ENCODE measurements at regions not wholly inside any gene's neighbourhood (a gene's known extent, or its start where the extent isn't known, plus 50 kb on each side); places are given as distances from the start of the nearest gene placed in this dataset.

DNA sequence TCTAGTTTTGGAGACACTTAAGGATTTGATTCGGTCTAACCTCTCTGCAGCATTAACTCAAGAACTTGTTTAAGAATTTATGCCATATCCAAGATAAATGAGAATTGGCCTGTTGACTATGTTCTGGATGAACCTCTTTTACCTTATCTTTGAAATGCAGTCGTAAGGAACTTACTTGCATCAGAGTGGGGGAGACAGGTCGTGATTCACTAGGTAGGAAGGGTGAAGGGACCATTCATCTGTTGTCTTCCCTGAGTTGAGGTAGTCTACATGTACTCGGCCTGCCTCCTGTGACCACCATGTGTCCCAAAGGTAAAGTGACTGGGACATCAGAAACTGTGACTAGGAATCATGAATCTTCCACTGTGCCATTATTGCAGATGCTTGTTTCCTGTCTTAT is 248.0 kb upstream of the P2RY1 start:
- no peaks in the 10 kb centered on the region for H3K4me1 ChIP-seq
- H3K27me3 ChIP-seq (replicated peaks in 1 of 7): no peaks in the 10 kb centered on the region
- WGBS, 5 donors: 85 to 92% (median 89%) methylated on average over 4 of the region's 4 CpGs
- intact Hi-C loops (cut with DNase I; ENCODE audit: low total_unique reads): no loop called here
- no peaks in the 10 kb centered on the region for H3K9me3 ChIP-seq
- no peak for DNase-seq
- TF ChIP-seq POLR2AphosphoS5 (IDR thresholded peaks at IDR 0.05) (no peak), POLR2A (IDR thresholded peaks at IDR 0.05) (no peak)
- TF ChIP-seq, protein P1, sequence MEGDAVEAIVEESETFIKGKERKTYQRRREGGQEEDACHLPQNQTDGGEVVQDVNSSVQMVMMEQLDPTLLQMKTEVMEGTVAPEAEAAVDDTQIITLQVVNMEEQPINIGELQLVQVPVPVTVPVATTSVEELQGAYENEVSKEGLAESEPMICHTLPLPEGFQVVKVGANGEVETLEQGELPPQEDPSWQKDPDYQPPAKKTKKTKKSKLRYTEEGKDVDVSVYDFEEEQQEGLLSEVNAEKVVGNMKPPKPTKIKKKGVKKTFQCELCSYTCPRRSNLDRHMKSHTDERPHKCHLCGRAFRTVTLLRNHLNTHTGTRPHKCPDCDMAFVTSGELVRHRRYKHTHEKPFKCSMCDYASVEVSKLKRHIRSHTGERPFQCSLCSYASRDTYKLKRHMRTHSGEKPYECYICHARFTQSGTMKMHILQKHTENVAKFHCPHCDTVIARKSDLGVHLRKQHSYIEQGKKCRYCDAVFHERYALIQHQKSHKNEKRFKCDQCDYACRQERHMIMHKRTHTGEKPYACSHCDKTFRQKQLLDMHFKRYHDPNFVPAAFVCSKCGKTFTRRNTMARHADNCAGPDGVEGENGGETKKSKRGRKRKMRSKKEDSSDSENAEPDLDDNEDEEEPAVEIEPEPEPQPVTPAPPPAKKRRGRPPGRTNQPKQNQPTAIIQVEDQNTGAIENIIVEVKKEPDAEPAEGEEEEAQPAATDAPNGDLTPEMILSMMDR (IDR thresholded peaks at IDR 0.05 in 8 of 11, conservative IDR thresholded peaks at IDR 0.05 in 3 of 11): no peak
- H3K36me3 ChIP-seq: no peaks in the 10 kb centered on the region
- H3K27ac ChIP-seq: no peak overlapping the region
- H3K4me3 ChIP-seq: no peak overlapping the region

DNA sequence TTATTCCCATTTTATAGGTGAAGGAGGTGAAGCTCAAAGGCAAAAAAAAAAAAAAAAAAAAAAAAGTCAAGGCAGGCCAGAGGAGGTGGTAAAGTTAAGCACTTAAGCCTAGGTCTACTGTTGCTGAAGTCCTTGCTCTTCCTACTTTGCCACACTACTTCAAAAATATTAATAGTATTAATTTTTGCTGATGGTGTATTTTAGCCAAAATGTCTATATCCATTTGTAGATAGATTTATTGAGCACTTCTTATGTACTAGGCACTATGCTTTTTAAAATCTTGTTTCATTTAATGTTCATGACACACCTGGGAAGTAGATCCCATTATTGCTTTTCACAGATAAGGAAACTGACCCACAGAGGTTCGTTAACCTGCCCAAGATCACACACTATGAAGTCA is 247.1 kb upstream of the P2RY1 start:
- 72 to 92% (median 78%) methylated on average over 1 of the region's 1 CpG for WGBS, 5 donors
- intact Hi-C loops (cut with DNase I; ENCODE audit: low total_unique reads): no loop called here
- Histone ChIP-seq H3K27me3 (replicated peaks in 1 of 7) (no peaks in the 10 kb centered on the region), H3K4me3 (no peak overlapping the region), H3K4me1 (no peaks in the 10 kb centered on the region), H3K9me3 (no peaks in the 10 kb centered on the region), H3K27ac (no peak overlapping the region), H3K36me3 (no peaks in the 10 kb centered on the region)
- DNase-seq: no peak
- TF ChIP-seq POLR2AphosphoS5 (IDR thresholded peaks at IDR 0.05) (no peak), POLR2A (IDR thresholded peaks at IDR 0.05) (no peak)
- TF ChIP-seq, protein P1 (IDR thresholded peaks at IDR 0.05 in 8 of 11, conservative IDR thresholded peaks at IDR 0.05 in 3 of 11): no peak

DNA sequence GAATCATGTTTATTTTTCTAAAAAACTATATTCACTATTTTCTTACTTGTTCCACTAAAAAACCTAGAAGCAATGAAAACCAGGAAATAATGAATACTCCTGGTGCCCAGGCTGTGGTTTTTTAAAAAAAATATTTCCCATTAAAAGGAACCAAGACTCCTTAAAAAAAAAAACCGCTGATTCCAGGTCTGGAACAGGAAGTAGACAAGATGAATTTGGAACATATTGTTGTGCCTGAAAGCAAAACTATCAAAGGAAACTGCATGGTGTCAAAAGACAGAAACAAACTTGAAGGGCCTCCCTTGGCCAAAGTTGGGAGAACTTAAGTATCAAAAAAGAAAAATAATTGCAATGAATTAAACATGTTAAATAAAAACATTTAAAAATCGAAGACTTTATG is 245.3 kb upstream of the P2RY1 start:
- WGBS, 5 donors: 26 to 39% (median 35%) methylated on average over 2 of the region's 2 CpGs
- H3K27ac ChIP-seq: no peak overlapping the region
- no peaks in the 10 kb centered on the region for H3K36me3 ChIP-seq
- H3K4me3 ChIP-seq: no peak overlapping the region
- H3K4me1 ChIP-seq: no peaks in the 10 kb centered on the region
- TF ChIP-seq, protein P1 (IDR thresholded peaks at IDR 0.05 in 8 of 11, conservative IDR thresholded peaks at IDR 0.05 in 3 of 11): no peak
- no peak for TF ChIP-seq POLR2AphosphoS5 (IDR thresholded peaks at IDR 0.05)
- no peak for TF ChIP-seq POLR2A (IDR thresholded peaks at IDR 0.05)
- intact Hi-C loops (cut with DNase I; ENCODE audit: low total_unique reads): no loop called here
- DNase-seq: no peak
- no peaks in the 10 kb centered on the region for H3K27me3 ChIP-seq (replicated peaks in 1 of 7)
- H3K9me3 ChIP-seq: no peaks in the 10 kb centered on the region

DNA sequence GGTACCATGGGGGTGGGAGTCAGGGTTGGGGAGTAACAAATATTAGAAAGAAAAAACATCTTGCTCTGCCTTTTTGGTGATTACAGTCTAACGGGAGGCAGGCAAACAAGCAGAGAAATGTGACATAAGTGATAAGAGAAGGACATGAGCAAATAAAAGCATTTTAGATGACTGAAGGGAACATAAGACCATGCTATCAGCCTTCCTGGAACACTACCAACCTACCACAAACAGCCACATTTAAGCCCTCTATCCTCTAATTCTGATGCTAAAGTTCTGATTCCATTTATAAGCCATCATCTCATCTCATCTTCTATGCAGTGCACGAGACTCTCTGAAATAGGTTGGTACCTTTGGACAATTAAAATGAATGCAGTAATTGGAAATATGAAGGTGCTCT is 243.4 kb upstream of the P2RY1 start:
- H3K36me3 ChIP-seq: no peaks in the 10 kb centered on the region
- no peak overlapping the region for H3K27ac ChIP-seq
- no peak for DNase-seq
- H3K9me3 ChIP-seq: no peaks in the 10 kb centered on the region
- H3K4me3 ChIP-seq: no peak overlapping the region
- TF ChIP-seq, protein P1 (IDR thresholded peaks at IDR 0.05 in 8 of 11, conservative IDR thresholded peaks at IDR 0.05 in 3 of 11): no peak
- no peak for TF ChIP-seq POLR2A (IDR thresholded peaks at IDR 0.05)
- no peak for TF ChIP-seq POLR2AphosphoS5 (IDR thresholded peaks at IDR 0.05)
- WGBS, 5 donors: 58 to 87% (median 71%) methylated on average over 2 of the region's 2 CpGs
- no peaks in the 10 kb centered on the region for H3K27me3 ChIP-seq (replicated peaks in 1 of 7)
- intact Hi-C loops (cut with DNase I; ENCODE audit: low total_unique reads): no loop called here
- peaks cover 0 to 13% (median 10%) of the 10 kb centered on the region in 6 donors for H3K4me1 ChIP-seq
